HG03159 (cell line): ENCODE measurements at regions not wholly inside any gene's neighbourhood (a gene's known extent, or its start where the extent isn't known, plus 50 kb on each side); places are given as distances from the start of the nearest gene placed in this dataset.

Source experiments
- ATAC-seq: cut with Tn5 transposase; IDR thresholded peaks from one replicate; pipeline ENCODE4 v1.9.1; 2021; ENCODE audit warnings: mild to moderate bottlenecking, moderate library complexity; ENCODE audit not compliant: unreplicated experiment

DNA sequence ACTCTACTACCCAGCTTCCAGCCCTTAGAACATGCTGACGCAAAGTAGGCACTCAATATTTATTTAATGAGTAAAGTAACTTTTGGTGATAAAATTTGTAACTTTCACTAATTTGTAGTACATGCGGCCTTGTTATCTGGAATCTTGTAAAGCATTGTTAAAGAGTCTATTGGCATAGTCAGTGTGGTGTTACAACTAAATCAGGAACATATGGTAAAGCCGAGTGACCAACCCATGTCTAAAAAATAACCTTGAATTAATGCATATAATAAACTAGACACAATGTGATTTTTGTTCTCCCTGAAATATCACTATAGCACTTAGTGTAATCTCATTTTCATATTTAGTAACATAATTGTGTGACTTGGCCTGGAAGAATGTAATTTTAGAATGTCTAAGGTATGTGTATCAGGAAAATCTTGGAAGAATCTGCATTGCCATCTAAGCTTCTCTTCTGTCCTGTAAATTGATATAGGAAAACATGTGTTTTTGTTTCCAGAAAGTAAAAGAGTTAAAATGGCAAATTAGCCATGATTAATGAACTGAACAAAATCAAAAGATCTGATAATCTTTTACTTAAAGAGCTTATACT is 256.7 kb upstream of the GNAI1 start:
- ATAC-seq = no peak

- no peak for ATAC-seq
These were observed 257.8 kb upstream of the GNAI1 start for GRCh38 chr7:79876848-79877252.

GRCh38 chr7:79874797-79875196 is 259.8 kb upstream of the GNAI1 start:
- ATAC-seq = no peak

GRCh38 chr7:79872176-79872575 is 262.5 kb upstream of the GNAI1 start:
- ATAC-seq = no peak

GRCh38 chr7:79868010-79868409 is 266.6 kb upstream of the GNAI1 start:
- ATAC-seq = no peak

DNA sequence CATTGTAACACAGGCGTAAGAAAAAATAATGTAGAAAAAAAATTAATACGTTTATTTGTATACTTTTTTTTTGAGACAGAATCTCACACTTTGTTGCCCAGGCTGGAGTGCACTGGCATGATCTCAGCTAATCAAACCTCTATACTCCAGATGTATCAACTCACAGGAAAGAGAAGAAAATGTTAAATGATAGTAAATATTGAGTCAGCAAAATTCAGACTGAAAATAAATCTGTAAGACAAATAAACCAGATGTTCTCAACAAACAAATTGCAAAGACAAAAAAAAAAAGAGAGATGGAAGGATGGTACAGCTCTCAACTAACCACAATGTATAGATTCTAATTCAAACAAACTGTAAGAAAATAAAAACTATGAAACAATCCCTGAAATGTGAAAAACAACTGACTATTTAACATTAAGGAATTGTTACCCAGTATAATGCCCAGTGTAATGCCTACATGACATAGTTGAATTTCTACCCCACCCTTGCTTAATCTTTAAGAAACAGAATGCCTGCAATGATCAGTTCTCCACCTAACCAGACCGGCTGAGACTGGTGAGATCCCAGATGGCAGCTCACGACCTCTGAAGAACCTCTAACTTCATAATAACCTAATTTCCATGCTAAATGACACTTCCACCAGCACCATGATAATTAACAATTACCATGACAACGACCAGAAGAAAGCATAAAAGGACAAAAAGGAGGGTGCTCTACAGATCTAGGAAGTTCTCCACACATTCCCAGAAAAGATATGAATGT is 272.0 kb upstream of the GNAI1 start:
- no peak for ATAC-seq

DNA sequence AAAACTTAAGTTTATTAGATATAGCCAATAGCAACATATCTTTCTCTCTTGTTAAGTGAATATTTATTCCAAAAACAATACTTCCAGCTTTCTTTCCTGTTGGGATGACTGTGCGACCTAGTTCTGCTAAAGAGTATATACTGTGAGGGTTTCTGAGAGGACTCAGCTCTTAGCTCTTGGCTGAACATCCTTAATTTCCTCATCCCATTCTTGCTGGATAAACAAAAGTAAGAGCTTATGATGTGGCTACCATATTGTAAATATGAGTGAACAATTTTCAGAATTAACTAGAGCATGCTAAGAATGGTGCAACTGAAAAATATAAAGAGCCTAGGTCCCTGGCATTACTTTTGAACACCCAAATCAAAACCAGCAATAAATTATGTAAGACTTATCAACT is 279.5 kb upstream of the GNAI1 start:
- ATAC-seq = no peak

GRCh38 chr7:79854621-79855020 is 280.0 kb upstream of the GNAI1 start:
- no peak for ATAC-seq

DNA sequence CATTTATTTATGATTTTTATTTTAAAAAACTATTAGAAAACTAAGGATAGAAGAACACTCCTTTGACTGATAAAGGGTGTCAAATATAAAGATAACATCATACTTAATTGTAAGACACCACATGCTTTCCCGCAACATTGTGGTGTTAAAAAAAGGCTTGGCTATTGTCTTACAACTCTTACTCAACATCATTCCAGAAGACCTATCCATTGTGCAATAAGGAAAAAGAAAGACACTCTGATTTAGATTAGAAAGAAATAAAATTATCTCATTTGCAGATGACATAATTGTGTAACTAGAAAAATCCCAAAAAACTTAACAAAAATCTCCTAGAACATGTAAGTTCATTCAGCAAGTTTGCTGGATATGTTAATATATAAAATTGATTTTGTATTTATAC is 296.7 kb upstream of the GNAI1 start:
- ATAC-seq = no peak

GRCh38 chr7:79833616-79834015 is 301.0 kb upstream of the GNAI1 start:
- no peak for ATAC-seq

GRCh38 chr7:79828866-79829265 is 305.8 kb upstream of the GNAI1 start:
- no peak for ATAC-seq

DNA sequence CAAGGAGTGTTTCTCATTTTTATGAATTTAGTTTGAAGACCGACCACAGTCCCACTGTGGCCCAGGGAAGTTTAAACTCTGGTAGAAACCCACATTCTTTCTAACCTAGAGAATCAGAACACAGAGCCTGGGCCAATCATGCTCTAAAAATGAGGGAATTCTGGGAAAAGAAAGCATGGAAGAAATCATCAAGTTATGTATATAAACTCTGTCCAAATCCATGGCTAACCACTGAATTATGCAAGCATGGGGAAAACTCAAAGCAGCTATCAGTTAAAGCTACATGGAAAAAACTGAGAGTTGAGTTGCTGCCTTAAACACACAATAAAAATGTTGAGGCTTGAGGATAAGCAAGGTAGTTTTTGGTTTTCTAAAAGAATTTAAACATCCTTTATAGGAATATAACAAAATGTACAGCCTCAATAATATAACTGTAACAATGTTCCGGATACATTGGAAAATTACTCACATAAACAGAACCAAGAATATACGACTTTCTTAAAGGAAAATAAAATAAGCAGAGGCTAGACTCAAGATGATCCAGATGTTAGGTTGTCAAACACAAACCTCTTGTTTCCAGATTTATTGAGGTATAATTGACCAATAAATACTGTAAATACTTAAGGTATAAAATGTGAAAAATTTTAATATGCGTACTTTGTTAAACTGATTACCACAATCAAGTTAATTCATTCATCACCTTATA is 311.2 kb upstream of the GNAI1 start:
- no peak for ATAC-seq

GRCh38 chr7:79822620-79823240 is 311.9 kb upstream of the GNAI1 start:
- ATAC-seq = no peak

DNA sequence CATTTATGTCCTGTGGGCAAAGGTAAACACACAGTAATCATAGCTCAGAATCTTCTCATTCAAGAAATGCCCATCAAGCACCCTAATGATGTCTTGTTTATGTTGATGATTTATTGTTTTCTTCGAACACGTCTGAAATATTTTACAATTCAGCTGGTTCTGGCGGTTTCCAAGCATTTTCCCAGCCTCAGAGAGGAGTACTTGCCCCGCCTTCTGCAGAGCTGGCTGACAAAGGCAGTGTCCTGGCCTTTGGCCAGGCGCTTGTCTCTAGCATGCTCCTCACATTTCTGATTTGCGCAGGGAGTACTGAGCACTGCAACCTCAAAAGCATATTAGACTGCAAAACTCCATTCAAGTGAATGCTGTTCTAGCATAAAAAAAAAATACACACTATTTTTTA is 314.2 kb upstream of the GNAI1 start:
- ATAC-seq = no peak

DNA sequence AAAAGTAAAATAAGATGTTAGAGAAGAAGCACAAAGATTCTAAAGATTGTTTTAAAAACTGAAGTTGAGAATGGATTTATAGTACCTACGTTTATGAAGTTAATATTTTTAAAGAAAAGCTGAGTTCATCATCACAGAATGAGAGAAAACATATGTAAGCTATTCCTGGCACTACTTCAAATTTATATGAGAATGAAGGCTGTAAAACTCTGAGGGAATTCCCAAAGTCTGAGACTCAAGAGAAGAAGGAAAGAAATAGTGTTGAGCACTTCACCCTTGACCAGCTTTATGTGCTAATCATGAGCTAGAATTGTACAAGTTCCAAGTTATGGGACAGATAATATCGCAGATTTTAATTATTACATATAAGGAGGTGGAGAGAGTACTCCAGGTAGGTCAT is 323.7 kb upstream of the GNAI1 start:
- ATAC-seq = no peak

DNA sequence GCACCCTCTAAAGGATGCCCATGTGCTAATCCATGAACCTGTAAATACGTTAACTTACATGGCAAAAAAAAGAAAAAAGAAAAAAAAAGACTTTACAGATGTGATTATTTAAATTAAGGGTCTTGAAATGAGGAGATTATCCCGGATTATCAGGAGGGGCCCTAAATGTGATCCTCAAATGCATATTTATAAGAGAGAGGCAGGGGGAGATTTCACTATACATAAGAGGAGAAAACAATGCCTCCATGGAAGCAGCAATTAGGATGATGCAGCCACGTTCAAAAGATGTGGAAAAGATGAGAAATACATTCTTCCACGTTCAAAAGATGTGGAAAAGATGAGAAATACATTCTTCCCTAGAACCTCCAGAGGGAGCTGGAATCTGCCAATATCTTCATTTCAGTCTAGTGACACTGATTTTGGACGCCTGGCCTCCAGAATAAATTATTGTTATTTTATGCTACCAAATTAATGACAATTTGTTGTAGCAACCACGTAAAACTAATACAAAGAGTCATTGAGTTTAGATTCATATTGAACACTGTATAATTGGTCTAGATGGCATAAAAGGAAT is 328.4 kb upstream of the GNAI1 start:
- no peak for ATAC-seq

GRCh38 chr7:79790656-79791262 is 337.3 kb upstream of the MAGI2 start:
- no peak for ATAC-seq

GRCh38 chr7:79789584-79790345 is 336.3 kb upstream of the MAGI2 start:
- ATAC-seq = no peak

- no peak for ATAC-seq
These were observed 334.2 kb upstream of the MAGI2 start for GRCh38 chr7:79787623-79788022.

DNA sequence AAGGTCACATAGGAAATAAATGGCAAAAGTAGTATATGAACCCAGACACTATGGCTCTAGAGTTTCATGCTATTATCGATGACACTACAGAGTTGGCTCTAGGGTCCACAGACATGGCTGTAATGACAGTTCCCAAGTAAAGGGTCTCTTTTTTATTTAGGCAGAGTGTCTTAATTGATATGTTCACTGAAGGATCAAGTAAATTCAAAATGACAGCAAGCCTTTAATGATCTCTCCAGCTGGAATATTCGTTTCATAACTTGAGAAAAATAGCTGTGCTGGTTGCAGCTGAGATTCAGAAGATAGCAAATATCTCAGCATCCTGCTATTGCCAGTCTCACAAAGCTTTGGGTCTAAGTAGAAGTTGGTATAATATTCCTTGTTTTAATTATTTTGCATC is 333.6 kb upstream of the MAGI2 start:
- ATAC-seq = no peak
